HPDE6-E6E7 (cell line): ENCODE measurements at regions not wholly inside any gene's neighbourhood (a gene's known extent, or its start where the extent isn't known, plus 50 kb on each side); places are given as distances from the start of the nearest gene placed in this dataset.
A peak's percentile ranks its signal among the peaks of the same experiment; 100 is the strongest.

Experiments used
- DNase-seq: peaks from one replicate; pipeline ENCODE4 v3.0.0; 2011; ENCODE audit warnings: missing footprints; ENCODE audit errors: extremely low spot score

GRCh38 chr1:68378296-68379084 is 71.3 kb downstream of the RPE65 start:
- no peak for DNase-seq

- no peak for DNase-seq
These were observed 72.7 kb downstream of the RPE65 start for GRCh38 chr1:68377098-68377497.

GRCh38 chr1:68376441-68376840 is 73.3 kb downstream of the RPE65 start:
- no peak for DNase-seq

- DNase-seq, result no peak
These were observed 73.8 kb downstream of the RPE65 start for GRCh38 chr1:68375919-68376318.

- DNase-seq, result no peak
These were observed 76.6 kb downstream of the RPE65 start for GRCh38 chr1:68373173-68373572.

- DNase-seq, result no peak
These were observed 77.3 kb downstream of the RPE65 start for GRCh38 chr1:68372487-68372886.

GRCh38 chr1:68370101-68370915 is 79.4 kb downstream of the RPE65 start:
- DNase-seq, result no peak

GRCh38 chr1:68366572-68366971 is 83.2 kb downstream of the RPE65 start:
- DNase-seq, result no peak

GRCh38 chr1:68365709-68366382 is 83.9 kb downstream of the RPE65 start:
- no peak for DNase-seq

- DNase-seq, result no peak
These were observed 86.4 kb downstream of the RPE65 start for GRCh38 chr1:68363339-68363738.

GRCh38 chr1:68361346-68361910 is 88.3 kb downstream of the RPE65 start:
- no peak for DNase-seq

- DNase-seq, result no peak
These were observed 90.7 kb downstream of the RPE65 start for GRCh38 chr1:68359045-68359444.

GRCh38 chr1:68358439-68358838 is 91.3 kb downstream of the RPE65 start:
- DNase-seq, result no peak

GRCh38 chr1:68355614-68356013 is 94.1 kb downstream of the RPE65 start:
- no peak for DNase-seq

GRCh38 chr1:68352202-68352601 is 97.6 kb downstream of the RPE65 start:
- DNase-seq, result no peak

GRCh38 chr1:68347415-68347814 is 102.3 kb downstream of the RPE65 start:
- no peak for DNase-seq

- no peak for DNase-seq
These were observed 103.5 kb downstream of the RPE65 start for GRCh38 chr1:68346188-68346808.

- peak; percentile 19 for DNase-seq
These were observed 105.5 kb downstream of the RPE65 start for GRCh38 chr1:68344208-68344607.

- no peak for DNase-seq
These were observed 108.6 kb upstream of the WLS start for GRCh38 chr1:68340951-68341350.

- DNase-seq, result no peak
These were observed 107.2 kb upstream of the WLS start for GRCh38 chr1:68339505-68339904.

GRCh38 chr1:68338081-68338480 is 105.8 kb upstream of the WLS start:
- no peak for DNase-seq

GRCh38 chr1:68332041-68332440 is 99.7 kb upstream of the WLS start:
- no peak for DNase-seq
